ENCODE measurements at regions not wholly inside any gene's neighbourhood (a gene's known extent, or its start where the extent isn't known, plus 50 kb on each side); places are given as distances from the start of the nearest gene placed in this dataset.
A peak's percentile ranks its signal among the peaks of the same experiment; 100 is the strongest.

GRCh38 chr11:95339086-95339901 lies 108.3 kb upstream of the SESN3 start:
- H3K4me1 ChIP-seq (ENCODE audit: control insufficient read depth, insufficient read depth, low read length), result peaks cover 24% of the 10 kb centered on the region
- no peak for DNase-seq
- no peak overlapping the region for H3K4me3 ChIP-seq (ENCODE audit: low read length)
- H3K27ac ChIP-seq (ENCODE audit: low read length), result peak overlapping the region; percentile 67
- no peaks in the 10 kb centered on the region for H3K9me3 ChIP-seq (ENCODE audit: control insufficient read depth, low read depth, low read length)
- 75% methylated on average over 1 of the region's 4 CpGs for WGBS (ENCODE audit: insufficient coverage, low lambda C conversion rate)
- H3K27me3 ChIP-seq (ENCODE audit: control insufficient read depth, insufficient read depth, low read length), result no peaks in the 10 kb centered on the region
- no peaks in the 10 kb centered on the region for H3K36me3 ChIP-seq (ENCODE audit: control insufficient read depth, insufficient read depth, low read length)

GRCh38 chr11:95338430-95338991 lies 107.5 kb upstream of the SESN3 start:
- Histone ChIP-seq H3K9me3 (ENCODE audit: control insufficient read depth, low read depth, low read length) (no peaks in the 10 kb centered on the region), H3K27me3 (ENCODE audit: control insufficient read depth, insufficient read depth, low read length) (no peaks in the 10 kb centered on the region), H3K27ac (ENCODE audit: low read length) (peak overlapping the region; percentile 67), H3K4me1 (ENCODE audit: control insufficient read depth, insufficient read depth, low read length) (peaks cover 24% of the 10 kb centered on the region), H3K4me3 (ENCODE audit: low read length) (no peak overlapping the region), H3K36me3 (ENCODE audit: control insufficient read depth, insufficient read depth, low read length) (no peaks in the 10 kb centered on the region)
- DNase-seq, result peak; percentile 72 to 83
- no CpG with 5 or more reads among the region's 4 CpGs for WGBS (ENCODE audit: insufficient coverage, low lambda C conversion rate)

- H3K4me3 ChIP-seq (ENCODE audit: low read length), result no peak overlapping the region
- no peak for DNase-seq
- peaks cover 24% of the 10 kb centered on the region for H3K4me1 ChIP-seq (ENCODE audit: control insufficient read depth, insufficient read depth, low read length)
- no peaks in the 10 kb centered on the region for H3K27me3 ChIP-seq (ENCODE audit: control insufficient read depth, insufficient read depth, low read length)
- no peaks in the 10 kb centered on the region for H3K36me3 ChIP-seq (ENCODE audit: control insufficient read depth, insufficient read depth, low read length)
- H3K9me3 ChIP-seq (ENCODE audit: control insufficient read depth, low read depth, low read length), result no peaks in the 10 kb centered on the region
- WGBS (ENCODE audit: insufficient coverage, low lambda C conversion rate), result no CpG with 5 or more reads among the region's 2 CpGs
- peak overlapping the region; percentile 67 for H3K27ac ChIP-seq (ENCODE audit: low read length)
These were observed 107.0 kb upstream of the SESN3 start for GRCh38 chr11:95337972-95338429.

GRCh38 chr11:95337175-95337957 lies 106.4 kb upstream of the SESN3 start:
- Histone ChIP-seq H3K27me3 (ENCODE audit: control insufficient read depth, insufficient read depth, low read length) (no peaks in the 10 kb centered on the region), H3K4me1 (ENCODE audit: control insufficient read depth, insufficient read depth, low read length) (peaks cover 24% of the 10 kb centered on the region), H3K9me3 (ENCODE audit: control insufficient read depth, low read depth, low read length) (no peaks in the 10 kb centered on the region), H3K36me3 (ENCODE audit: control insufficient read depth, insufficient read depth, low read length) (no peaks in the 10 kb centered on the region), H3K27ac (ENCODE audit: low read length) (peak overlapping the region; percentile 67), H3K4me3 (ENCODE audit: low read length) (no peak overlapping the region)
- 40% methylated on average over 1 of the region's 14 CpGs for WGBS (ENCODE audit: insufficient coverage, low lambda C conversion rate)
- DNase-seq, result peak; percentile 37 to 57

- H3K27me3 ChIP-seq (ENCODE audit: control insufficient read depth, insufficient read depth, low read length), result no peaks in the 10 kb centered on the region
- no peak overlapping the region for H3K4me3 ChIP-seq (ENCODE audit: low read length)
- H3K4me1 ChIP-seq (ENCODE audit: control insufficient read depth, insufficient read depth, low read length), result peaks cover 31% of the 10 kb centered on the region
- no peaks in the 10 kb centered on the region for H3K9me3 ChIP-seq (ENCODE audit: control insufficient read depth, low read depth, low read length)
- WGBS (ENCODE audit: insufficient coverage, low lambda C conversion rate), result 100% methylated on average over 1 of the region's 3 CpGs
- no peaks in the 10 kb centered on the region for H3K36me3 ChIP-seq (ENCODE audit: control insufficient read depth, insufficient read depth, low read length)
- H3K27ac ChIP-seq (ENCODE audit: low read length), result no peak overlapping the region
- DNase-seq, result no peak
These were observed 105.0 kb upstream of the SESN3 start for GRCh38 chr11:95335989-95336388.

GRCh38 chr11:95331161-95331560 lies 100.2 kb upstream of the SESN3 start:
- no CpG with 5 or more reads among the region's 1 CpG for WGBS (ENCODE audit: insufficient coverage, low lambda C conversion rate)

GRCh38 chr11:95330302-95330701 lies 99.3 kb upstream of the SESN3 start:
- Histone ChIP-seq H3K9me3 (ENCODE audit: control insufficient read depth, low read depth, low read length) (no peaks in the 10 kb centered on the region), H3K36me3 (ENCODE audit: control insufficient read depth, insufficient read depth, low read length) (no peaks in the 10 kb centered on the region), H3K4me1 (ENCODE audit: control insufficient read depth, insufficient read depth, low read length) (peaks cover 10% of the 10 kb centered on the region), H3K4me3 (ENCODE audit: low read length) (no peak overlapping the region), H3K27ac (ENCODE audit: low read length) (peak overlapping the region; percentile 2), H3K27me3 (ENCODE audit: control insufficient read depth, insufficient read depth, low read length) (no peaks in the 10 kb centered on the region)
- DNase-seq, result no peak
- no CpG with 5 or more reads among the region's 1 CpG for WGBS (ENCODE audit: insufficient coverage, low lambda C conversion rate)

More at GRCh38 chr11:95331161-95331560, 100.2 kb upstream of the SESN3 start:
- Histone ChIP-seq H3K4me3 (ENCODE audit: low read length) (no peak overlapping the region), H3K27me3 (ENCODE audit: control insufficient read depth, insufficient read depth, low read length) (no peaks in the 10 kb centered on the region), H3K9me3 (ENCODE audit: control insufficient read depth, low read depth, low read length) (no peaks in the 10 kb centered on the region), H3K4me1 (ENCODE audit: control insufficient read depth, insufficient read depth, low read length) (peaks cover 10% of the 10 kb centered on the region), H3K27ac (ENCODE audit: low read length) (peak overlapping the region; percentile 51), H3K36me3 (ENCODE audit: control insufficient read depth, insufficient read depth, low read length) (no peaks in the 10 kb centered on the region)
- DNase-seq, result peak; percentile 51 to 76

GRCh38 chr11:95327273-95327948 lies 96.4 kb upstream of the SESN3 start:
- no peaks in the 10 kb centered on the region for H3K27me3 ChIP-seq (ENCODE audit: control insufficient read depth, insufficient read depth, low read length)
- H3K4me1 ChIP-seq (ENCODE audit: control insufficient read depth, insufficient read depth, low read length), result peaks cover 10% of the 10 kb centered on the region
- no peak for DNase-seq
- H3K27ac ChIP-seq (ENCODE audit: low read length), result no peak overlapping the region
- 20% methylated on average over 1 of the region's 2 CpGs for WGBS (ENCODE audit: insufficient coverage, low lambda C conversion rate)
- no peaks in the 10 kb centered on the region for H3K9me3 ChIP-seq (ENCODE audit: control insufficient read depth, low read depth, low read length)
- H3K4me3 ChIP-seq (ENCODE audit: low read length), result no peak overlapping the region
- H3K36me3 ChIP-seq (ENCODE audit: control insufficient read depth, insufficient read depth, low read length), result no peaks in the 10 kb centered on the region

GRCh38 chr11:95325777-95326258 lies 94.8 kb upstream of the SESN3 start:
- 76% methylated on average over 6 of the region's 8 CpGs for WGBS (ENCODE audit: insufficient coverage, low lambda C conversion rate)
- Histone ChIP-seq H3K9me3 (ENCODE audit: control insufficient read depth, low read depth, low read length) (peaks cover 3% of the 10 kb centered on the region), H3K27me3 (ENCODE audit: control insufficient read depth, insufficient read depth, low read length) (no peaks in the 10 kb centered on the region), H3K27ac (ENCODE audit: low read length) (no peak overlapping the region), H3K36me3 (ENCODE audit: control insufficient read depth, insufficient read depth, low read length) (no peaks in the 10 kb centered on the region), H3K4me1 (ENCODE audit: control insufficient read depth, insufficient read depth, low read length) (peaks cover 2% of the 10 kb centered on the region), H3K4me3 (ENCODE audit: low read length) (no peak overlapping the region)
- DNase-seq, result no peak

GRCh38 chr11:95324826-95325225 lies 93.8 kb upstream of the SESN3 start:
- H3K27me3 ChIP-seq (ENCODE audit: control insufficient read depth, insufficient read depth, low read length), result no peaks in the 10 kb centered on the region
- no peak overlapping the region for H3K4me3 ChIP-seq (ENCODE audit: low read length)
- WGBS (ENCODE audit: insufficient coverage, low lambda C conversion rate), result no CpG with 5 or more reads among the region's 1 CpG
- H3K36me3 ChIP-seq (ENCODE audit: control insufficient read depth, insufficient read depth, low read length), result no peaks in the 10 kb centered on the region
- H3K27ac ChIP-seq (ENCODE audit: low read length), result no peak overlapping the region
- no peaks in the 10 kb centered on the region for H3K4me1 ChIP-seq (ENCODE audit: control insufficient read depth, insufficient read depth, low read length)
- H3K9me3 ChIP-seq (ENCODE audit: control insufficient read depth, low read depth, low read length), result peaks cover 3% of the 10 kb centered on the region
- DNase-seq, result no peak

Data from large intestine (tissue), 3 donors.